OCI-LY3 (cell line): ENCODE measurements at regions not wholly inside any gene's neighbourhood (a gene's known extent, or its start where the extent isn't known, plus 50 kb on each side); places are given as distances from the start of the nearest gene placed in this dataset.

ENCODE experiments used
- H2AFZ ChIP-seq: fragments of 200-600, 300-600 bp; shearing (Covaris generic); 2 replicates; pipeline ENCODE4 v1.6.0; 2014; ENCODE audit warnings: antibody characterized with exemption, low read depth, low read length
- H3K27ac ChIP-seq: fragments of 200-600, 300-600 bp; sonication (generic); 2 replicates; pipeline ENCODE4 v1.5.1; 2014; ENCODE audit warnings: mild to moderate bottlenecking, low read length, moderate library complexity, mixed read lengths
- H3K27me3 ChIP-seq: fragments of 200-600, 300-600 bp; sonication (generic); 2 replicates; pipeline ENCODE4 v1.6.1; 2014; ENCODE audit warnings: low read depth, low read length, mixed read lengths
- H3K36me3 ChIP-seq: fragments of 200-600, 300-600 bp; sonication (generic); replicated peaks from 2 replicates; pipeline ENCODE3; 2014; ENCODE audit warnings: low read depth, low read length, mixed read lengths
- H3K4me1 ChIP-seq: fragments of 300-600, 200-600 bp; sonication (generic); 2 replicates; pipeline ENCODE4 v1.6.1; 2014; ENCODE audit warnings: low read length, mixed read lengths
- H3K4me2 ChIP-seq: fragments of 200-600, 300-600 bp; sonication (generic); 2 replicates; pipeline ENCODE4 v1.6.1; 2014; ENCODE audit warnings: low read length, mixed read lengths
- H3K4me3 ChIP-seq: fragments of 300-600, 200-600 bp; sonication (generic); 2 replicates; pipeline ENCODE4 v1.5.1; 2014; ENCODE audit warnings: antibody characterized with exemption, mild to moderate bottlenecking, low read length, moderate library complexity
- H3K79me2 ChIP-seq: fragments of 300-600, 200-600 bp; shearing (Covaris generic); 2 replicates; pipeline ENCODE4 v1.6.1; 2014; ENCODE audit warnings: mild to moderate bottlenecking, low read length, mixed read lengths
- H3K9ac ChIP-seq: fragments of 300-600, 200-600 bp; shearing (Covaris generic); 2 replicates; pipeline ENCODE4 v1.6.0; 2014; ENCODE audit warnings: mild to moderate bottlenecking, low read length, moderate library complexity
- H3K9me3 ChIP-seq: fragments of 200-600, 300-600 bp; shearing (Covaris generic); 2 replicates; pipeline ENCODE4 v1.6.1; 2014; ENCODE audit warnings: low read length, mixed read lengths; ENCODE audit not compliant: insufficient read depth
- H4K20me1 ChIP-seq: fragments of 200-600, 300-600 bp; sonication (generic); 2 replicates; pipeline ENCODE4 v1.6.1; 2016; ENCODE audit warnings: low read length, mixed read lengths; ENCODE audit not compliant: insufficient read depth
- EZH2phosphoT487 ChIP-seq: fragments of 200-600 bp; shearing (Covaris generic); IDR thresholded peaks from 2 replicates; pipeline ENCODE4 v1.6.1; 2018; ENCODE audit warnings: antibody characterized with exemption, mixed run types, low read depth
- TF ChIP-seq, protein P1 (sequence below): fragments of 200-600, 300-600 bp; sonication (generic); IDR thresholded peaks from 2 replicates; pipeline ENCODE4 v1.5.1; 2014; ENCODE audit warnings: antibody characterized with exemption, low read length, low read depth

DNA sequence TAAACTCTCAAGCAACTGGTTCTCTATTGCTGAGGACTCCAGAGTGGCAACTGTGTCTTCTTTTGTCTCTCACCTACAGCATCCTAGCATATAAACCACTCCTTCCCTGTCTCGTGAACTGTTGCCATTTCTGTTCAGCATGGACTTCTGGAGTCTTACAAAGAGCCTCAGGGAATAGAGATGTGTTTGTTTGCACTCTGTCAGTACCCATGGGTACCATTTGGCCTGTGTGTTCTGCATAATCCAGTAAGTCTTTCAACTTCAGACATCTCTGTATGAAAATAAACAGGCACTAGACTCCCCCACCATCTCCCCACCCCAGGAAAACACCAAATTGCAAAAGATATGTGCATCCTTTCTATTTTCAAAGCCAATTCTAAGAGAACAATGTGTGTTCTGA, 1351.6 kb upstream of the PABPC4L start:
- Histone ChIP-seq H3K27ac (no peak overlapping the region), H3K4me2 (no peak overlapping the region), H3K9me3 (no peaks in the 10 kb centered on the region), H3K79me2 (no peaks in the 10 kb centered on the region), H4K20me1 (no peaks in the 10 kb centered on the region), H3K4me1 (no peaks in the 10 kb centered on the region), H3K36me3 (no peaks in the 10 kb centered on the region), H2AFZ (0 out of 2 replicates have a peak overlapping the region, but pooled peaks have one; percentile 26), H3K4me3 (no peak overlapping the region), H3K9ac (no peak overlapping the region), H3K27me3 (no peaks in the 10 kb centered on the region)
- no peak for TF ChIP-seq EZH2phosphoT487
- TF ChIP-seq, protein P1, sequence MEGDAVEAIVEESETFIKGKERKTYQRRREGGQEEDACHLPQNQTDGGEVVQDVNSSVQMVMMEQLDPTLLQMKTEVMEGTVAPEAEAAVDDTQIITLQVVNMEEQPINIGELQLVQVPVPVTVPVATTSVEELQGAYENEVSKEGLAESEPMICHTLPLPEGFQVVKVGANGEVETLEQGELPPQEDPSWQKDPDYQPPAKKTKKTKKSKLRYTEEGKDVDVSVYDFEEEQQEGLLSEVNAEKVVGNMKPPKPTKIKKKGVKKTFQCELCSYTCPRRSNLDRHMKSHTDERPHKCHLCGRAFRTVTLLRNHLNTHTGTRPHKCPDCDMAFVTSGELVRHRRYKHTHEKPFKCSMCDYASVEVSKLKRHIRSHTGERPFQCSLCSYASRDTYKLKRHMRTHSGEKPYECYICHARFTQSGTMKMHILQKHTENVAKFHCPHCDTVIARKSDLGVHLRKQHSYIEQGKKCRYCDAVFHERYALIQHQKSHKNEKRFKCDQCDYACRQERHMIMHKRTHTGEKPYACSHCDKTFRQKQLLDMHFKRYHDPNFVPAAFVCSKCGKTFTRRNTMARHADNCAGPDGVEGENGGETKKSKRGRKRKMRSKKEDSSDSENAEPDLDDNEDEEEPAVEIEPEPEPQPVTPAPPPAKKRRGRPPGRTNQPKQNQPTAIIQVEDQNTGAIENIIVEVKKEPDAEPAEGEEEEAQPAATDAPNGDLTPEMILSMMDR = no peak

DNA sequence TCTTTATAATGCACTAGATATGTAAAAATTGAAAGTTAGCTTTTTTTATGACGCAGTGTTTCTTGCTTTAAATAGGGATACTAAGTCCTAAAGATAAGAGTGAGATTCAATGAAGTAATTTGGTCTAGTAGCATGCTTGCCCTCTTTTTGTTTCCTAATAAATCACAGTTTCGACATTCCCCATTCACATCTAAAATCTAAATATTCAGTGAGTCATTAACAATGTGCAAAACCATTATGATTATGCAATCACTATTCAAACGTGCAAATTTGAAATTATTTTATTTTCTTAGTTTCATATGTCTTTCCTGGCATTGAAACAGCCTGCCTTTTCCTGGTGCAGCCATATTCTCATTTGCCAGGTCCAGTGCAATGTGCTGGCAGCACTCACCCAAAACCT, 1350.5 kb upstream of the PABPC4L start:
- no peaks in the 10 kb centered on the region for H3K79me2 ChIP-seq
- no peak for TF ChIP-seq EZH2phosphoT487
- no peak overlapping the region for H3K27ac ChIP-seq
- no peak overlapping the region for H3K9ac ChIP-seq
- no peaks in the 10 kb centered on the region for H3K36me3 ChIP-seq
- no peaks in the 10 kb centered on the region for H4K20me1 ChIP-seq
- no peak overlapping the region for H3K4me2 ChIP-seq
- H3K9me3 ChIP-seq = no peaks in the 10 kb centered on the region
- no peak overlapping the region for H2AFZ ChIP-seq
- H3K4me1 ChIP-seq = no peaks in the 10 kb centered on the region
- no peaks in the 10 kb centered on the region for H3K27me3 ChIP-seq
- H3K4me3 ChIP-seq = no peak overlapping the region

DNA sequence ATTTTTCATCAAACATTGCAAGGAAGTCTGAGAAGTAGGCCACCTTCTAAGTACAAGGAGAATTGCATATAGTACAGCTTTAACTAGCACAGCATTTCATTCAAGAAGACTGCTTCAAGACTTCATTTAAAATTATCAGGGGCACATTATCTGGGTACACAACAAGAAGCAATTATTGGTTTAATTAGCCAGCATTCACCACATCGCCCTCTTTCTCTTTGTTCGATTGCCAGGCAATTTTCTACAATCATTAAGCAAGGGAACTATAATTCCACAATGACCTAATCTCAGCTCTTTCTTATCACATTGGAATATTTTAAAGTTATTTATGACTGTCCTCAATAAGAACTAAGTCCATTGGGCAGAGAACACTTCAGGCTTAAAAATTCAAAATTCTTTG, 1347.1 kb upstream of the PABPC4L start:
- Histone ChIP-seq H3K4me2 (no peak overlapping the region), H3K27ac (no peak overlapping the region), H3K9me3 (no peaks in the 10 kb centered on the region), H3K27me3 (no peaks in the 10 kb centered on the region), H3K36me3 (no peaks in the 10 kb centered on the region), H3K4me1 (no peaks in the 10 kb centered on the region), H4K20me1 (no peaks in the 10 kb centered on the region), H3K9ac (no peak overlapping the region), H3K79me2 (no peaks in the 10 kb centered on the region), H3K4me3 (no peak overlapping the region), H2AFZ (no peak overlapping the region)
- no peak for TF ChIP-seq EZH2phosphoT487
- TF ChIP-seq, protein P1 = no peak

DNA sequence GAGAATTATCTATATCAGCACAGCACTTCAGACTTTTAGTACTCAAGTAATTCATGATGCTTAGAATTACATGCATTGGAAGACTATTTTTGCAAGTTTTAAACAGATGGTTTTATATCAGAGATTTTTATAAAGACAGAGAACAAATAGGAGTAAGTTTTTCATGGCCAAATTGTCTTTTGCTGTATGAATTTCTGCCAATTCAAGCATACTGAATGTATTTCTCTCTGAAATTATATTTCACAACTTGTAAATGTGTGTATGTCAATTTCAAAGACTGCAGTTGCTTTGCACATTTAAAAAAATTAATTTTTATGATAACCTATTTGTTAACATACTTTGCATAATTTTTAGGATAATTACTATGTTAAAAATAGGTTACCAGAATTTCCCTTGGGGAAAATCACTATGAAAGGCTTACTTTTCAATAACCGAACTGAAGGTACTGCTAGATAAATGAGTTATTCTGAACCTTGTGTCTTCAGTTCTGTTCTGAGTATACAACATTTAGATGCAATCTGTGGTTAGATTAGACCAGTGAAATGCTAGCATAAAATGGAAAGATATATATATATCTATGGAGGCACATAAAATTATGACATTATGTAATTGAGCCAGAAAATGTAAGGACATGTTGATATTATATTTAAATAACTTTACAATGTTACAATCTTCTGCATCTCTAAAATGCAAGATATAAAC, 1344.2 kb upstream of the PABPC4L start:
- Histone ChIP-seq H3K9ac (no peak overlapping the region), H3K27me3 (no peaks in the 10 kb centered on the region)
- TF ChIP-seq, protein P1 = no peak
- no peak for TF ChIP-seq EZH2phosphoT487

More for the DNA sequence above, 1344.2 kb upstream of the PABPC4L start:
- H2AFZ ChIP-seq = no peak overlapping the region
- no peaks in the 10 kb centered on the region for H3K4me1 ChIP-seq
- no peaks in the 10 kb centered on the region for H3K79me2 ChIP-seq
- H3K36me3 ChIP-seq = no peaks in the 10 kb centered on the region
- no peak overlapping the region for H3K4me3 ChIP-seq
- no peaks in the 10 kb centered on the region for H3K9me3 ChIP-seq
- H4K20me1 ChIP-seq = no peaks in the 10 kb centered on the region
- H3K4me2 ChIP-seq = no peak overlapping the region
- no peak overlapping the region for H3K27ac ChIP-seq
